ENCODE measurements at regions not wholly inside any gene's neighbourhood (a gene's known extent, or its start where the extent isn't known, plus 50 kb on each side); places are given as distances from the start of the nearest gene placed in this dataset.

DNA sequence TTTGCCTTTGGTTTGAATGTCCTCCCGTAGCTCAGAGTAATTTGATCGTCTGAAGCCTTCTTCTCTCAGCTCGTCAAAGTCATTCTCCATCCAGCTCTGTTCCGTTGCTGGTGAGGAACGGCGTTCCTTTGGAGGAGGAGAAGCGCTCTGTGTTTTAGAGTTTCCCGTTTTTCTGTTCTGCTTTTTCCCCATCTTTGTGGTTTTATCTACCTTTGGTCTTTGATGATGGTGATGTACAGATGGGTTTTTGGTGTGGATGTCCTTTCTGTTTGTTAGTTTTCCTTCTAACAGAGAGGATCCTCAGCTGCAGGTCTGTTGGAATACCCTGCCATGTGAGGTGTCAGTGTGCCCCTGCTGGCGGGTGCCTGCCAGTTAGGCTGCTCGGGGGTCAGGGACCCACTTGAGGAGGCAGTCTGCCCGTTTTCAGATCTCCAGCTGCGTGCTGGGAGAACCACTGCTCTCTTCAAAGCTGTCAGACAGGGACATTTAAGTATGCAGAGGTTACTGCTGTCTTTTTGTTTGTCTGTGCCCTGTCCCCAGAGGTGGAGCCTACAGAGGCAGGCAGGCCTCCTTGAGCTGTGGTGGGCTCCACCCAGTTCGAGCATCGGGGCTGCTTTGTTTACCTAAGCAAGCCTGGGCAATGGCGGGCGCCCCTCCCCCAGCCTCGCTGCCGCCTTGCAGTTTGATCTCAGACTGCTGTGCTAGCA is 66.8 kb upstream of the IZUMO1R start:
- TF ChIP-seq YY1 (IDR thresholded peaks at IDR 0.05; ENCODE audit: low read depth): 0 out of 2 replicates have a peak, but pooled peaks have one; percentile 47

DNA sequence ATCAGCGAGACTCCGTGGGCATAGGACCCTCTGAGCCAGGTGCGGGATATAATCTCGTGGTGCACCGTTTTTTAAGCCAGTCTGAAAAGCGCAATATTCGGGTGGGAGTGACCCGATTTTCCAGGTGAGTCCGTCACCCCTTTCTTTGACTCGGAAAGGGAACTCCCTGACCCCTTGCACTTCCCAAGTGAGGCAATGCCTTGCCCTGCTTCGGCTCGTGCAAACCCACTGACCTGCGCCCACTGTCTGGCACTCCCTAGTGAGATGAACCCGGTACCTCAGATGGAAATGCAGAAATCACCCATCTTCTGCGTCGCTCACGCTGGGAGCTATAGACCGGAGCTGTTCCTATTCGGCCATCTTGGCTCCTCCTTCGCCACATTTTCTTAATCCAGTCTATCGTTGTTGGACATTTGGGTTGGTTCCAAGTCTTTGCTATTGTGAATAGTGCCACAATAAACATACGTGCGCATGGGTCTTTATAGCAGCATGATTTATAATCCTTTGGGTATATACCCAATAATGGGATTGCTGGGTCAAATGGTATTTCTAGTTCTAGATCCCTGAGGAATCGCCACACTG is 66.1 kb upstream of the IZUMO1R start:
- TF ChIP-seq YY1 (IDR thresholded peaks at IDR 0.05; ENCODE audit: low read depth): peak; percentile 67

DNA sequence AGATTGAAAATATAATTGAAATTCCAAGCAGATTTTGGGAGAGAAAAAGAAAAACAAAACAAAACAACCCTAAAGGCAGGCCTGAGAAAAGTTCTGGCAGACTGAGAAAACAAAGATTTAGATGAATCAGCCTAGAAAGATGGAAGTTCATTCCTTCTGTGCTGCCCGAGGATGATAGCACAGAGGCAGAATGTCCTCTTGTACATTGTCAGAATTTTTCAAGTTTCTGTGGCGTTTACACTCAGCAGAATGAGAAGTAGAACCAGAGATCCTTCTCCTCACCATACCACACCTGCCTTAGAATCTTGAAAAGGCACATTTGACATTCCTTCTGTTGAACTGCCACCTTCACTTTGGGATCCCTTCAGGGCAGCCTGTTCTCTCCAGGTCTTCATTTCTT is 62.5 kb upstream of the IZUMO1R start:
- TF ChIP-seq TEAD4 (IDR thresholded peaks at IDR 0.05) (no peak), RAD21 (IDR thresholded peaks at IDR 0.05; ENCODE audit: low read depth) (no peak), NFIC (IDR thresholded peaks at IDR 0.05) (no peak), ZBTB7A (IDR thresholded peaks at IDR 0.05; ENCODE audit: low read depth) (no peak), TCF12 (IDR thresholded peaks at IDR 0.05; ENCODE audit: low read depth) (no peak), CREB1 (IDR thresholded peaks at IDR 0.05; ENCODE audit: low read depth) (no peak), YY1 (IDR thresholded peaks at IDR 0.05; ENCODE audit: low read depth) (no peak), EGR1 (IDR thresholded peaks at IDR 0.05) (no peak), TAF1 (IDR thresholded peaks at IDR 0.05; ENCODE audit: low read depth) (no peak), CEBPB (IDR thresholded peaks at IDR 0.05) (no peak), FOXM1 (IDR thresholded peaks at IDR 0.05; ENCODE audit: borderline replicate concordance, low read depth) (no peak), EP300 (IDR thresholded peaks at IDR 0.05; ENCODE audit: borderline replicate concordance) (no peak)
- TF ChIP-seq, protein P1, sequence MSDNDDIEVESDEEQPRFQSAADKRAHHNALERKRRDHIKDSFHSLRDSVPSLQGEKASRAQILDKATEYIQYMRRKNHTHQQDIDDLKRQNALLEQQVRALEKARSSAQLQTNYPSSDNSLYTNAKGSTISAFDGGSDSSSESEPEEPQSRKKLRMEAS (IDR thresholded peaks at IDR 0.05): no peak
- TF ChIP-seq, protein P2, sequence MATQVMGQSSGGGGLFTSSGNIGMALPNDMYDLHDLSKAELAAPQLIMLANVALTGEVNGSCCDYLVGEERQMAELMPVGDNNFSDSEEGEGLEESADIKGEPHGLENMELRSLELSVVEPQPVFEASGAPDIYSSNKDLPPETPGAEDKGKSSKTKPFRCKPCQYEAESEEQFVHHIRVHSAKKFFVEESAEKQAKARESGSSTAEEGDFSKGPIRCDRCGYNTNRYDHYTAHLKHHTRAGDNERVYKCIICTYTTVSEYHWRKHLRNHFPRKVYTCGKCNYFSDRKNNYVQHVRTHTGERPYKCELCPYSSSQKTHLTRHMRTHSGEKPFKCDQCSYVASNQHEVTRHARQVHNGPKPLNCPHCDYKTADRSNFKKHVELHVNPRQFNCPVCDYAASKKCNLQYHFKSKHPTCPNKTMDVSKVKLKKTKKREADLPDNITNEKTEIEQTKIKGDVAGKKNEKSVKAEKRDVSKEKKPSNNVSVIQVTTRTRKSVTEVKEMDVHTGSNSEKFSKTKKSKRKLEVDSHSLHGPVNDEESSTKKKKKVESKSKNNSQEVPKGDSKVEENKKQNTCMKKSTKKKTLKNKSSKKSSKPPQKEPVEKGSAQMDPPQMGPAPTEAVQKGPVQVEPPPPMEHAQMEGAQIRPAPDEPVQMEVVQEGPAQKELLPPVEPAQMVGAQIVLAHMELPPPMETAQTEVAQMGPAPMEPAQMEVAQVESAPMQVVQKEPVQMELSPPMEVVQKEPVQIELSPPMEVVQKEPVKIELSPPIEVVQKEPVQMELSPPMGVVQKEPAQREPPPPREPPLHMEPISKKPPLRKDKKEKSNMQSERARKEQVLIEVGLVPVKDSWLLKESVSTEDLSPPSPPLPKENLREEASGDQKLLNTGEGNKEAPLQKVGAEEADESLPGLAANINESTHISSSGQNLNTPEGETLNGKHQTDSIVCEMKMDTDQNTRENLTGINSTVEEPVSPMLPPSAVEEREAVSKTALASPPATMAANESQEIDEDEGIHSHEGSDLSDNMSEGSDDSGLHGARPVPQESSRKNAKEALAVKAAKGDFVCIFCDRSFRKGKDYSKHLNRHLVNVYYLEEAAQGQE (IDR thresholded peaks at IDR 0.05; ENCODE audit: low read depth): no peak

DNA sequence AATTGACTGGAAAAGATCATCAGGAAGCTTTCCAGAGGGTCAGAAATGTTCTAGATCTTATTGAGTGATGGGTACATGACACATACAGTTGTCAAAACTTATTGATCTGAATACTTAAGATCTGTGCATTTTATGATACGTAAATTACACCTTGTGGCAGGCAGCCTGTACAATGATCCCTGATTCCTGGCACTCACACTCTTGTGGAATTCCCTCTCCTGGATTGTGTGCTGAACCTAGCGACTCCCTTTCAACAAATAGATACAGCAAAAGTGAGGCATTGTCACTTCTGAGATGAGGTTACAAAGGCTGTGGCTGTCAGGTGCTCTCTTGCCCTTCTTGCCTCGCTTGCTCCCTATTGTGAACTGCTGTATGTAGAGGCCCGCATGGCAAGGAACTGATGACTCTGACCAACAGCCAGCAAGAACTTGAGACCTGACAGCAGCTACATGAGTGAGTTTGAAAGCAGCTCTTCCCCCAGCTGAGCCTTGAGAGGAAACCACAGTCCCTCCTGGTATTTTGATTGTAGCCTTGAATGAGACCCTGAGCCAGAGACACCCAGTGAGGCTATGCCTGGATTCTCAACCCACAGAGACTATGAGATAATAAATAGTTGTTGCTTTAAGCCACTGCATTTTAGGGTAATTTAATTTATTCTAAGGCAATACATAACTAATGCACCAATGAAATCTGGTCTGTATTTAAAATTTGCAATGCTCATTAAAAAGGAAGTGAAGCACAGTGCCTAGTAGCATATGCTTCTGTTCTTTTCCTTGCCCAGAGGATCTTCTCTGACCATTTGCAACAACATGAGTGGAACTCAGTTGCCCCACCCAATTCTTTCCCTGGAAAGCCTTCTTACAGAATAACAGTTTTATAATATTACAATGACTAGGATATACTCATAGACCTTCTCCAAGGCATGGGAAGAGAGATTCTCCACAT is 60.5 kb upstream of the IZUMO1R start:
- TF ChIP-seq, protein P2 (IDR thresholded peaks at IDR 0.05; ENCODE audit: low read depth): no peak
- TF ChIP-seq TEAD4 (IDR thresholded peaks at IDR 0.05) (no peak), CEBPB (IDR thresholded peaks at IDR 0.05) (no peak)

DNA sequence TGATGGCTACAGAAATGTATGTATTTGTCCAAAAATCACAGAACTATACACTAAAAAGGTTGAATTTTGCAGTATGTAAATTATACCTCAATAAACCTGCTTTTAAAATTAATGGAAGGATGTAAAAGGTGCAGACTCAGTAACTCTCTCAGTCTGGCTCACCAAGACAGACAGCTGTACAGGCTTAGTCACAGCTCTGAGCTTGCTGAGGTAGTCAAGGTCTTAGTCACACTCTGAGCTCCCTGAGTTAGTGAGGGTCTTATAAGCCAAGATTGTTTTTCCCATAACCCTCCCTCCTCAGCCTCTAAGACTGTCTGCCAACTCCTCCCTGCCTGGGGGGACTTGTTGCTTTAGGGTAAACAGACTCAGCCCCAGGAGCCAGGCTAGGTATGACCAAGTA is 59.3 kb upstream of the IZUMO1R start:
- TF ChIP-seq TAF1 (IDR thresholded peaks at IDR 0.05; ENCODE audit: low read depth): no peak
- no peak for TF ChIP-seq CEBPB (IDR thresholded peaks at IDR 0.05)

DNA sequence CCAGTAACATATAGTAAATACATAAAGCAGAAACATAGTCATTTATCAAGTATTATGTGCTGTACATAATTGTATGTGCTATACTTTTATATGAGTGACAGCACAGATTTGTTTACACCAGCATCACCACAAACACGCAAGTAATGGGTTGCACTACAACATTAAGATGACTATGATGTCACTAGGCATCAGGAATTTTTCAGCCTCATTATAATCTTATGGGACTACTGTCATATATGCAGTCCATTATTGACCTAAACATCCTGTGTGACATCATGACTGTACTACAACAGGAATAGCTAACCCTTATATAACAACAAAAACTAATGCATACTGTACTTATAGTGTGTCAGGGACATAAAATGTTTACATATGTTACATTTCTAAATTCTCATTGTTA is 50.2 kb upstream of the IZUMO1R start:
- TF ChIP-seq CEBPB (IDR thresholded peaks at IDR 0.05) (no peak), TCF12 (IDR thresholded peaks at IDR 0.05; ENCODE audit: low read depth) (no peak), EP300 (IDR thresholded peaks at IDR 0.05; ENCODE audit: borderline replicate concordance) (no peak), ZBTB7A (IDR thresholded peaks at IDR 0.05; ENCODE audit: low read depth) (no peak), FOXM1 (IDR thresholded peaks at IDR 0.05; ENCODE audit: borderline replicate concordance, low read depth) (no peak), TAF1 (IDR thresholded peaks at IDR 0.05; ENCODE audit: low read depth) (no peak), NFIC (IDR thresholded peaks at IDR 0.05) (no peak), RAD21 (IDR thresholded peaks at IDR 0.05; ENCODE audit: low read depth) (no peak), TEAD4 (IDR thresholded peaks at IDR 0.05) (no peak), CREB1 (IDR thresholded peaks at IDR 0.05; ENCODE audit: low read depth) (no peak)
- TF ChIP-seq, protein P1 (IDR thresholded peaks at IDR 0.05): no peak

Measured in Ishikawa (cell line).